ENCODE measurements at regions not wholly inside any gene's neighbourhood (a gene's known extent, or its start where the extent isn't known, plus 50 kb on each side); places are given as distances from the start of the nearest gene placed in this dataset.

GRCh38 chr7:27031289-27032172, 64.3 kb downstream of the HOXA1 start:
- TF ChIP-seq, protein P1, sequence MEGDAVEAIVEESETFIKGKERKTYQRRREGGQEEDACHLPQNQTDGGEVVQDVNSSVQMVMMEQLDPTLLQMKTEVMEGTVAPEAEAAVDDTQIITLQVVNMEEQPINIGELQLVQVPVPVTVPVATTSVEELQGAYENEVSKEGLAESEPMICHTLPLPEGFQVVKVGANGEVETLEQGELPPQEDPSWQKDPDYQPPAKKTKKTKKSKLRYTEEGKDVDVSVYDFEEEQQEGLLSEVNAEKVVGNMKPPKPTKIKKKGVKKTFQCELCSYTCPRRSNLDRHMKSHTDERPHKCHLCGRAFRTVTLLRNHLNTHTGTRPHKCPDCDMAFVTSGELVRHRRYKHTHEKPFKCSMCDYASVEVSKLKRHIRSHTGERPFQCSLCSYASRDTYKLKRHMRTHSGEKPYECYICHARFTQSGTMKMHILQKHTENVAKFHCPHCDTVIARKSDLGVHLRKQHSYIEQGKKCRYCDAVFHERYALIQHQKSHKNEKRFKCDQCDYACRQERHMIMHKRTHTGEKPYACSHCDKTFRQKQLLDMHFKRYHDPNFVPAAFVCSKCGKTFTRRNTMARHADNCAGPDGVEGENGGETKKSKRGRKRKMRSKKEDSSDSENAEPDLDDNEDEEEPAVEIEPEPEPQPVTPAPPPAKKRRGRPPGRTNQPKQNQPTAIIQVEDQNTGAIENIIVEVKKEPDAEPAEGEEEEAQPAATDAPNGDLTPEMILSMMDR (conservative IDR thresholded peaks at IDR 0.05; ENCODE audit: low read depth, low read length), result no peak
- no peak for TF ChIP-seq EZH2phosphoT487 (IDR thresholded peaks at IDR 0.05; ENCODE audit: borderline replicate concordance, low read length)

All from PC-3 (cell line).